B cell (primary cell): ENCODE measurements at regions not wholly inside any gene's neighbourhood (a gene's known extent, or its start where the extent isn't known, plus 50 kb on each side); places are given as distances from the start of the nearest gene placed in this dataset.

Experiments used
- EZH2 ChIP-seq: IDR thresholded peaks from 2 replicates; pipeline ENCODE4 v1.6.1; 2012; ENCODE audit warnings: borderline replicate concordance, low read depth, mild to moderate bottlenecking, moderate library complexity, low read length; ENCODE audit not compliant: insufficient read depth, poor library complexity, severe bottlenecking
- TF ChIP-seq, protein P1 (sequence below): fragments of 200-600 bp; IDR thresholded peaks from one replicate; pipeline ENCODE4 v1.8.0; 2022; ENCODE audit warnings: antibody characterized with exemption, mild to moderate bottlenecking

DNA sequence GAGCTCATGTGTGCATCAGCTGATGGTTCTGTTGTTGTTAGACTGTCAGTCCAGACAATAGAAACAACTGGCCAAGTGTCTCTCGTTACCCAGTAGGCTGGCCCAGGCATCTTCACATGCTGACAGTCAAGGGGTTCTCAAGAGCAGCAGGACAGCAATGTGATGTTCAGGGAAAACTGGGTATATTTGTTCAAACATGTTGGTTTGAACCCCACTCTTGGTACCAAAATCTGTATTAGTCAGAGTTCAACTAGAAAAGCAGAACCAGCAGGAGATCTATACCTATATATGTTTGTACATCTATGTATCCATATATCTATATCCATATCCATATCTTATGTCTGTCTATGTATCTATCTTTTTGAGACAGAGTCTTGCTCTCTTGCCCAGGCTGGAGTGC is 108.1 kb downstream of the LRRC70 start:
- TF ChIP-seq, protein P1, sequence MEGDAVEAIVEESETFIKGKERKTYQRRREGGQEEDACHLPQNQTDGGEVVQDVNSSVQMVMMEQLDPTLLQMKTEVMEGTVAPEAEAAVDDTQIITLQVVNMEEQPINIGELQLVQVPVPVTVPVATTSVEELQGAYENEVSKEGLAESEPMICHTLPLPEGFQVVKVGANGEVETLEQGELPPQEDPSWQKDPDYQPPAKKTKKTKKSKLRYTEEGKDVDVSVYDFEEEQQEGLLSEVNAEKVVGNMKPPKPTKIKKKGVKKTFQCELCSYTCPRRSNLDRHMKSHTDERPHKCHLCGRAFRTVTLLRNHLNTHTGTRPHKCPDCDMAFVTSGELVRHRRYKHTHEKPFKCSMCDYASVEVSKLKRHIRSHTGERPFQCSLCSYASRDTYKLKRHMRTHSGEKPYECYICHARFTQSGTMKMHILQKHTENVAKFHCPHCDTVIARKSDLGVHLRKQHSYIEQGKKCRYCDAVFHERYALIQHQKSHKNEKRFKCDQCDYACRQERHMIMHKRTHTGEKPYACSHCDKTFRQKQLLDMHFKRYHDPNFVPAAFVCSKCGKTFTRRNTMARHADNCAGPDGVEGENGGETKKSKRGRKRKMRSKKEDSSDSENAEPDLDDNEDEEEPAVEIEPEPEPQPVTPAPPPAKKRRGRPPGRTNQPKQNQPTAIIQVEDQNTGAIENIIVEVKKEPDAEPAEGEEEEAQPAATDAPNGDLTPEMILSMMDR, result no peak
- TF ChIP-seq EZH2, result no peak
